ENCODE measurements at regions not wholly inside any gene's neighbourhood (a gene's known extent, or its start where the extent isn't known, plus 50 kb on each side); places are given as distances from the start of the nearest gene placed in this dataset.

DNA sequence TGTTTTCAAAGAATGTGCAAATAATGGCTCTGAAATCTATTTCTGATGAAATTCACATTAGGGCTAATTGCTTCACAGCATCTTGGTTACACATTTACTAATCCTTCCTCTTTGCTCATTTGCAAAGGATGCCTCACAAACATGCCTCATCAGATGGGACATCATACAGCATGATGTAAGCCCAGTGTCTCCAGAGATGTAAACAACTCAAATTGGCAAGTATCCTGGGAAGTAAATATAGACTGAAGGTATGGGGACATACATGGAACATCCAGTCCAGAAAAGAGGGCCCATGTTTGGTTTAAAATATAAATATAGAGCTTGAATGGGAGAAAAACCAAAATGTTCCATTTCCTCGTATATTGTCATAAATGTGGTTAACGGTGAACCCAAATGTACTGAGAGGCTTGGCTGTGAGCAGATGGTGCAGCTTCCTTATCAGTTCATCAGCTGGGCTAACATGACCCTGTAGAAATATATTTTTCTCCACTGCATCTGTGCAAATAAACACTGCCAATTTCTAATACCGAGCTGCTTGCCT, 142.9 kb upstream of the NUDT7 start:
- H3K27ac ChIP-seq = no peak overlapping the region
- no peaks in the 10 kb centered on the region for H3K36me3 ChIP-seq
- DNase-seq = no peak
- no peak for TF ChIP-seq POLR2A (IDR thresholded peaks at IDR 0.05)
- TF ChIP-seq, protein P1, sequence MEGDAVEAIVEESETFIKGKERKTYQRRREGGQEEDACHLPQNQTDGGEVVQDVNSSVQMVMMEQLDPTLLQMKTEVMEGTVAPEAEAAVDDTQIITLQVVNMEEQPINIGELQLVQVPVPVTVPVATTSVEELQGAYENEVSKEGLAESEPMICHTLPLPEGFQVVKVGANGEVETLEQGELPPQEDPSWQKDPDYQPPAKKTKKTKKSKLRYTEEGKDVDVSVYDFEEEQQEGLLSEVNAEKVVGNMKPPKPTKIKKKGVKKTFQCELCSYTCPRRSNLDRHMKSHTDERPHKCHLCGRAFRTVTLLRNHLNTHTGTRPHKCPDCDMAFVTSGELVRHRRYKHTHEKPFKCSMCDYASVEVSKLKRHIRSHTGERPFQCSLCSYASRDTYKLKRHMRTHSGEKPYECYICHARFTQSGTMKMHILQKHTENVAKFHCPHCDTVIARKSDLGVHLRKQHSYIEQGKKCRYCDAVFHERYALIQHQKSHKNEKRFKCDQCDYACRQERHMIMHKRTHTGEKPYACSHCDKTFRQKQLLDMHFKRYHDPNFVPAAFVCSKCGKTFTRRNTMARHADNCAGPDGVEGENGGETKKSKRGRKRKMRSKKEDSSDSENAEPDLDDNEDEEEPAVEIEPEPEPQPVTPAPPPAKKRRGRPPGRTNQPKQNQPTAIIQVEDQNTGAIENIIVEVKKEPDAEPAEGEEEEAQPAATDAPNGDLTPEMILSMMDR (IDR thresholded peaks at IDR 0.05) = no peak
- H3K9me3 ChIP-seq = no peaks in the 10 kb centered on the region
- no peaks in the 10 kb centered on the region for H3K4me1 ChIP-seq
- no peaks in the 10 kb centered on the region for H3K27me3 ChIP-seq
- no peak overlapping the region for H3K4me3 ChIP-seq

- Histone ChIP-seq H3K36me3 (no peaks in the 10 kb centered on the region), H3K27ac (no peak overlapping the region), H3K4me1 (no peaks in the 10 kb centered on the region), H3K9me3 (no peaks in the 10 kb centered on the region), H3K27me3 (no peaks in the 10 kb centered on the region), H3K4me3 (no peak overlapping the region)
- TF ChIP-seq, protein P1 (IDR thresholded peaks at IDR 0.05) = no peak
- TF ChIP-seq POLR2A (IDR thresholded peaks at IDR 0.05) = no peak
- DNase-seq = no peak
Measured at GRCh38 chr16:77581706-77582105, 140.6 kb upstream of the NUDT7 start.

- TF ChIP-seq POLR2A (IDR thresholded peaks at IDR 0.05) = no peak
- TF ChIP-seq, protein P1 (IDR thresholded peaks at IDR 0.05) = peak; percentile 65 to 89 (median 81)
- H3K4me1 ChIP-seq = no peaks in the 10 kb centered on the region
- no peak overlapping the region for H3K27ac ChIP-seq
- peak in 1 of 3 donors; percentile 61 for DNase-seq
- no peak overlapping the region for H3K4me3 ChIP-seq
- H3K27me3 ChIP-seq = no peaks in the 10 kb centered on the region
- H3K9me3 ChIP-seq = no peaks in the 10 kb centered on the region
- H3K36me3 ChIP-seq = no peaks in the 10 kb centered on the region
Measured at GRCh38 chr16:77584205-77584859, 138.0 kb upstream of the NUDT7 start.

- Histone ChIP-seq H3K9me3 (no peaks in the 10 kb centered on the region), H3K36me3 (no peaks in the 10 kb centered on the region), H3K27me3 (no peaks in the 10 kb centered on the region), H3K27ac (no peak overlapping the region), H3K4me3 (no peak overlapping the region), H3K4me1 (no peaks in the 10 kb centered on the region)
- no peak for DNase-seq
- no peak for TF ChIP-seq POLR2A (IDR thresholded peaks at IDR 0.05)
- TF ChIP-seq, protein P1 (IDR thresholded peaks at IDR 0.05) = no peak
Measured at GRCh38 chr16:77585379-77586251, 136.7 kb upstream of the NUDT7 start.

GRCh38 chr16:77588389-77588788, 133.9 kb upstream of the NUDT7 start:
- no peak overlapping the region for H3K4me3 ChIP-seq
- no peaks in the 10 kb centered on the region for H3K9me3 ChIP-seq
- TF ChIP-seq, protein P1 (IDR thresholded peaks at IDR 0.05) = no peak
- TF ChIP-seq POLR2A (IDR thresholded peaks at IDR 0.05) = no peak
- no peaks in the 10 kb centered on the region for H3K36me3 ChIP-seq
- no peak for DNase-seq
- no peaks in the 10 kb centered on the region for H3K4me1 ChIP-seq
- H3K27ac ChIP-seq = no peak overlapping the region
- H3K27me3 ChIP-seq = no peaks in the 10 kb centered on the region

Data from Peyer's patch (tissue), 4 donors.